SK-N-SH (cell line): ENCODE measurements at regions not wholly inside any gene's neighbourhood (a gene's known extent, or its start where the extent isn't known, plus 50 kb on each side); places are given as distances from the start of the nearest gene placed in this dataset.

Experiments used
- CHD2 ChIP-seq: fragments of 150-350 bp; IDR thresholded peaks from 2 replicates; pipeline ENCODE4 v1.6.1; 2018; ENCODE audit warnings: low read length; ENCODE audit not compliant: partially characterized antibody
- EP300 ChIP-seq, 2 experiments: IDR thresholded peaks; 2 replicates each; pipeline versions ENCODE4 v1.4.0 to v1.6.1; 2012; ENCODE audit warnings: borderline replicate concordance in 1 of 2, low read depth in 1 of 2, low read length in 1 of 2
- EZH2phosphoT487 ChIP-seq: fragments of 200-600 bp; sonication (generic); IDR thresholded peaks from 2 replicates; pipeline ENCODE4 v1.6.1; 2017; ENCODE audit warnings: low read depth, mixed run types, mild to moderate bottlenecking, antibody characterized with exemption, moderate library complexity, borderline replicate concordance
- MEF2A ChIP-seq: IDR thresholded peaks from 2 replicates; pipeline ENCODE4 v1.4.0; 2012; ENCODE audit warnings: low read depth, borderline replicate concordance
- MXI1 ChIP-seq: IDR thresholded peaks from 2 replicates; pipeline ENCODE4 v1.6.1; 2012; ENCODE audit warnings: mild to moderate bottlenecking, low read depth, low read length, improper control_type of control experiment
- POLR2AphosphoS5 ChIP-seq: IDR thresholded peaks from 2 replicates; pipeline ENCODE4 v1.6.1; 2012; ENCODE audit warnings: low read depth, low read length
- RFX5 ChIP-seq: IDR thresholded peaks from 2 replicates; pipeline ENCODE4 v1.6.1; 2012; ENCODE audit warnings: mild to moderate bottlenecking, improper control_type of control experiment, low read length
- SIN3A ChIP-seq: IDR thresholded peaks from 2 replicates; pipeline ENCODE4 v1.6.1; 2012; ENCODE audit warnings: low read depth, mild to moderate bottlenecking, low read length, moderate library complexity, borderline replicate concordance
- TAF1 ChIP-seq: IDR thresholded peaks from 2 replicates; pipeline ENCODE4 v1.6.1; 2012; ENCODE audit warnings: low read depth, mild to moderate bottlenecking, low read length, moderate library complexity, borderline replicate concordance
- TEAD4 ChIP-seq: IDR thresholded peaks from 2 replicates; pipeline ENCODE4 v1.4.0; 2012; ENCODE audit warnings: mild to moderate bottlenecking, borderline replicate concordance; ENCODE audit not compliant: insufficient read depth
- TF ChIP-seq, protein P1 (sequence below): fragments of 200-600 bp; sonication (generic); IDR thresholded peaks from 2 replicates; pipeline ENCODE4 v1.6.1; 2017; ENCODE audit warnings: antibody characterized with exemption, mild to moderate bottlenecking, moderate library complexity
- TF ChIP-seq, protein P2 (sequence below): IDR thresholded peaks from 2 replicates; pipeline ENCODE4 v1.6.1; 2012; ENCODE audit warnings: mild to moderate bottlenecking, low read depth, low read length, moderate library complexity

DNA sequence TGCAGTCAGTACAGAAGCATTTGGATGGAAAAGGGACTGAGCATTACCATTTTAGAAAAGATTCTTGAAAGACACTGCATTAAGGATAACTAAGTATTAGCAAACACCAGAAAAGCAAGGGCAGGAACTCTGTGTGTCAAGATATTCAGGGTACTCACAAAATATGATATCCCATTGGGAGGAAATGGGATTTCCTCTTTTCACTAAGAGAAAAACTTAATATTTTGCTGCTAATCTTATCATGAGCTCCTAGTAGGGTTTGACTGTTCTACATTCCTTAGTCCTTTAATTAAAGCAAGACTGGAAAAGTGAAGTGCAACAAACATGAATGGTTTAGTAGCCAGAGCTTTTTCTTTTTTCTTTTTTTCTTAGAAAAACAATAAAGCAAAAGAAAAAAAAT is 305.9 kb upstream of the ADGRL4 start:
- TF ChIP-seq, protein P1, sequence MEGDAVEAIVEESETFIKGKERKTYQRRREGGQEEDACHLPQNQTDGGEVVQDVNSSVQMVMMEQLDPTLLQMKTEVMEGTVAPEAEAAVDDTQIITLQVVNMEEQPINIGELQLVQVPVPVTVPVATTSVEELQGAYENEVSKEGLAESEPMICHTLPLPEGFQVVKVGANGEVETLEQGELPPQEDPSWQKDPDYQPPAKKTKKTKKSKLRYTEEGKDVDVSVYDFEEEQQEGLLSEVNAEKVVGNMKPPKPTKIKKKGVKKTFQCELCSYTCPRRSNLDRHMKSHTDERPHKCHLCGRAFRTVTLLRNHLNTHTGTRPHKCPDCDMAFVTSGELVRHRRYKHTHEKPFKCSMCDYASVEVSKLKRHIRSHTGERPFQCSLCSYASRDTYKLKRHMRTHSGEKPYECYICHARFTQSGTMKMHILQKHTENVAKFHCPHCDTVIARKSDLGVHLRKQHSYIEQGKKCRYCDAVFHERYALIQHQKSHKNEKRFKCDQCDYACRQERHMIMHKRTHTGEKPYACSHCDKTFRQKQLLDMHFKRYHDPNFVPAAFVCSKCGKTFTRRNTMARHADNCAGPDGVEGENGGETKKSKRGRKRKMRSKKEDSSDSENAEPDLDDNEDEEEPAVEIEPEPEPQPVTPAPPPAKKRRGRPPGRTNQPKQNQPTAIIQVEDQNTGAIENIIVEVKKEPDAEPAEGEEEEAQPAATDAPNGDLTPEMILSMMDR, result no peak
- no peak for TF ChIP-seq CHD2
- TF ChIP-seq RFX5, result no peak
- no peak for TF ChIP-seq TAF1
- no peak for TF ChIP-seq MEF2A
- TF ChIP-seq, protein P2, sequence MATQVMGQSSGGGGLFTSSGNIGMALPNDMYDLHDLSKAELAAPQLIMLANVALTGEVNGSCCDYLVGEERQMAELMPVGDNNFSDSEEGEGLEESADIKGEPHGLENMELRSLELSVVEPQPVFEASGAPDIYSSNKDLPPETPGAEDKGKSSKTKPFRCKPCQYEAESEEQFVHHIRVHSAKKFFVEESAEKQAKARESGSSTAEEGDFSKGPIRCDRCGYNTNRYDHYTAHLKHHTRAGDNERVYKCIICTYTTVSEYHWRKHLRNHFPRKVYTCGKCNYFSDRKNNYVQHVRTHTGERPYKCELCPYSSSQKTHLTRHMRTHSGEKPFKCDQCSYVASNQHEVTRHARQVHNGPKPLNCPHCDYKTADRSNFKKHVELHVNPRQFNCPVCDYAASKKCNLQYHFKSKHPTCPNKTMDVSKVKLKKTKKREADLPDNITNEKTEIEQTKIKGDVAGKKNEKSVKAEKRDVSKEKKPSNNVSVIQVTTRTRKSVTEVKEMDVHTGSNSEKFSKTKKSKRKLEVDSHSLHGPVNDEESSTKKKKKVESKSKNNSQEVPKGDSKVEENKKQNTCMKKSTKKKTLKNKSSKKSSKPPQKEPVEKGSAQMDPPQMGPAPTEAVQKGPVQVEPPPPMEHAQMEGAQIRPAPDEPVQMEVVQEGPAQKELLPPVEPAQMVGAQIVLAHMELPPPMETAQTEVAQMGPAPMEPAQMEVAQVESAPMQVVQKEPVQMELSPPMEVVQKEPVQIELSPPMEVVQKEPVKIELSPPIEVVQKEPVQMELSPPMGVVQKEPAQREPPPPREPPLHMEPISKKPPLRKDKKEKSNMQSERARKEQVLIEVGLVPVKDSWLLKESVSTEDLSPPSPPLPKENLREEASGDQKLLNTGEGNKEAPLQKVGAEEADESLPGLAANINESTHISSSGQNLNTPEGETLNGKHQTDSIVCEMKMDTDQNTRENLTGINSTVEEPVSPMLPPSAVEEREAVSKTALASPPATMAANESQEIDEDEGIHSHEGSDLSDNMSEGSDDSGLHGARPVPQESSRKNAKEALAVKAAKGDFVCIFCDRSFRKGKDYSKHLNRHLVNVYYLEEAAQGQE, result no peak
- TF ChIP-seq MXI1, result no peak
- TF ChIP-seq POLR2AphosphoS5, result no peak
- no peak for TF ChIP-seq EP300 (IDR thresholded peaks at IDR 0.05; ENCODE audit: borderline replicate concordance in 1 of 2, low read depth in 1 of 2, low read length in 1 of 2)
- TF ChIP-seq EZH2phosphoT487, result no peak
- no peak for TF ChIP-seq SIN3A
- TF ChIP-seq TEAD4, result no peak
